NCI-H524 (cell line): ENCODE measurements at regions not wholly inside any gene's neighbourhood (a gene's known extent, or its start where the extent isn't known, plus 50 kb on each side); places are given as distances from the start of the nearest gene placed in this dataset.

Experiments used
- DNase-seq, 2 experiments: peaks; one replicate each; lab custom pipeline; 2025; lab: John Stamatoyannopoulos, UW

- DNase-seq = no peak
Observed at GRCh38 chr1:221469476-221469875, 272.4 kb downstream of the DUSP10 start.

- DNase-seq = no peak
Observed at GRCh38 chr1:221470000-221470698, 271.7 kb downstream of the DUSP10 start.

- no peak for DNase-seq
Observed at GRCh38 chr1:221473411-221473810, 268.5 kb downstream of the DUSP10 start.

GRCh38 chr1:221477252-221477651 is 264.6 kb downstream of the DUSP10 start:
- DNase-seq = no peak

GRCh38 chr1:221478050-221478949 is 263.6 kb downstream of the DUSP10 start:
- DNase-seq = peak; percentile 45 to 53

GRCh38 chr1:221487781-221488524 is 253.9 kb downstream of the DUSP10 start:
- no peak for DNase-seq

- no peak for DNase-seq
Observed at GRCh38 chr1:221488550-221488949, 253.3 kb downstream of the DUSP10 start.

- no peak for DNase-seq
Observed at GRCh38 chr1:221494670-221495069, 247.2 kb downstream of the DUSP10 start.

- no peak for DNase-seq
Observed at GRCh38 chr1:221497046-221497445, 244.8 kb downstream of the DUSP10 start.

GRCh38 chr1:221503268-221503667 is 238.6 kb downstream of the DUSP10 start:
- no peak for DNase-seq

GRCh38 chr1:221509575-221510355 is 232.1 kb downstream of the DUSP10 start:
- DNase-seq = no peak

GRCh38 chr1:221510793-221511503 is 230.9 kb downstream of the DUSP10 start:
- DNase-seq = no peak

GRCh38 chr1:221511797-221512196 is 230.1 kb downstream of the DUSP10 start:
- DNase-seq = no peak

- DNase-seq = peak; percentile 7 to 66
Observed at GRCh38 chr1:221514806-221515205, 227.1 kb downstream of the DUSP10 start.

GRCh38 chr1:221515496-221515895 is 226.4 kb downstream of the DUSP10 start:
- no peak for DNase-seq

- no peak for DNase-seq
Observed at GRCh38 chr1:221517961-221518360, 223.9 kb downstream of the DUSP10 start.

- no peak for DNase-seq
Observed at GRCh38 chr1:221520250-221520649, 221.6 kb downstream of the DUSP10 start.

GRCh38 chr1:221521686-221522085 is 220.2 kb downstream of the DUSP10 start:
- no peak for DNase-seq

GRCh38 chr1:221522529-221522940 is 219.4 kb downstream of the DUSP10 start:
- no peak for DNase-seq

- no peak for DNase-seq
Observed at GRCh38 chr1:221525749-221526148, 216.1 kb downstream of the DUSP10 start.

GRCh38 chr1:221527302-221527701 is 214.6 kb downstream of the DUSP10 start:
- no peak for DNase-seq
